Stimulated activated CD4-positive, alpha-beta T cell treated with anti-CD3 and anti-CD28 coated beads, Interleukin-12 subunit alpha, Interleukin-12 subunit beta, amount 100 ng/mL, for 4 hours (primary cell): ENCODE measurements at regions not wholly inside any gene's neighbourhood (a gene's known extent, or its start where the extent isn't known, plus 50 kb on each side); places are given as distances from the start of the nearest gene placed in this dataset.
"Not testable (repeated sequence)": the region's sequence is repeated elsewhere in the genome, so short reads cannot be mapped to it uniquely, and the experiment has no call there.

ENCODE experiments used
- DNase-seq: peaks from one replicate; pipeline ENCODE4 v3.0.0-alpha.2; 2020

DNA sequence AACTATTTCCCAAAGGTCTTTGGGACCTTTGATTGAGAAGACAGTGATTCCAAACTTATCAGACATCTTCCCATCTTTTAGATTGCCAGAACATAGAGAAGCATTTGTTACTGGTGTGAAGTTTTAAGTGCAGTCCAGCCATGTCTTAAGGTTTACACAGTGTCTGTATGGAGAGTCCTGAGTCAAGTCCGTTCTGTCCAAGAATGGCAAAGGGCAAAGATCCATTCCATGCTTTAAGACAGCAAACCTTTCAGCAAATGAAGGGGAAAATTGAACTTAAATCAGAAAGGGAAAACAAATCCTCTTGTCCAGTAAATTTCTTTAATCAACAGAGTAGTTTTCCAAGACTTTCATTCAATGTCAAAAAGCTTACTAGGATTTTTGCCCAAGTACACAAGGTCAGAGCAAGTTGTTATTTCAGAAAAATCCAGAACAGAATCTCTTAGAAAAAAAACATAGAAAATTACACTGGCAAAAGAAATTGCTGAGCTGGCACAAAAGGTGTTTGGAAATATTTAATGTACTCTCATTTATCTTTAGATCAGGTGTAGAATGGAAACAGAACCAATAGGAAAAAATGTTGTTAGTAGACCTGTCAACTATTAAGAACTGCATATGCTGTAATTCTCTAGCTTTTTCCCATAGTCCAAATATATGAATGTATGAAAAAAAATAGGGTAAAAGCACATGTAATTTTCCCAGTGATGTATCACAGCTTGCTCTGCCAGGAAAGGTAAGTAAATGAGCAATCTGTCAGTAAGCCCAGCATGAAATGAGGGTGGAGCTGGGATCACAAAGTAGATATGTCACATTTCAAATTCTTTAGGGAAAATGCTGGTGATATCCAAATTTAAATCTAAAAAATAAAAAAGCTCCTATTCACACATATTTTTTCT is 1099.9 kb downstream of the TUSC7 start:
- DNase-seq: no peak

DNA sequence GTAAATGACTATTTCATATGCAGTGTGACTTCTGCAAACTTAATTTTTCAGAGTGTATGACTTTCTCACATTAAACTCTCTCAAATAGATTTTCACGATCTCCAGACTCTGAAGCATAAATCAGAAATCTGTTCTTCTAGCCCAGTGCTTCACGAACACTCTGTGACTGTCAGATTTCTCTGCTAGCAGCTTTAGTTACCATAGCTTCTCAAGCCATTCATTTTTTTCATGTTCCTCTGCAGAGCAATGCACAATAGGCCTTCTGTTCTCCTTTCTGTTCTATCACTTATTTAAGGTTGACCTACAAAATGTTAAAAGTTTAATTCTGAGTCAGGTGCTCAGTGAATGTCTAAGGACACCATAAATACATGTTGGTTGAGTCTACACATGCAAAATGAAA is 1102.2 kb downstream of the TUSC7 start:
- DNase-seq: no peak

- no peak for DNase-seq
These were observed 1105.4 kb downstream of the TUSC7 start for GRCh38 chr3:117814975-117815374.

GRCh38 chr3:117817103-117817502 is 1107.5 kb downstream of the TUSC7 start:
- DNase-seq: no peak

DNA sequence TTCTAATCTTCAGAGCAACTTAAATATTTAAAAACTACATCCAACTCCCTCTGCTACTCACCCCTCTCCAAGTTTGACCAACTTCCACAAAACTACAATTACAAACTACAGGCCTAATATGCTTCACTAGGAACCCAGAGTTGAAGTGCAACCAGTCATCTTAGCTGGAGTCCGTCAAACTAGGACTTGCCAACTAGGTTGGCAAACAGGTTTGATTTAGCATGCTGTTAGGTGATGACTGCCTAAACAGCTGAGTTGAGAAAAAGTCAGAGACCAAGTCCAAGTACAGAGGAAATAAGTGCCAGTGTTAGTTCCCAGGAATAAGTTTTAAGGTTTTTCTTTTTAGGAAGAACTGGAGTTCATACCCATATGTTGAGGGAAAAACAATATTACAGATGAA is 1109.0 kb downstream of the TUSC7 start:
- no peak for DNase-seq

GRCh38 chr3:117820658-117821299 is 1111.2 kb downstream of the TUSC7 start:
- no peak for DNase-seq

DNA sequence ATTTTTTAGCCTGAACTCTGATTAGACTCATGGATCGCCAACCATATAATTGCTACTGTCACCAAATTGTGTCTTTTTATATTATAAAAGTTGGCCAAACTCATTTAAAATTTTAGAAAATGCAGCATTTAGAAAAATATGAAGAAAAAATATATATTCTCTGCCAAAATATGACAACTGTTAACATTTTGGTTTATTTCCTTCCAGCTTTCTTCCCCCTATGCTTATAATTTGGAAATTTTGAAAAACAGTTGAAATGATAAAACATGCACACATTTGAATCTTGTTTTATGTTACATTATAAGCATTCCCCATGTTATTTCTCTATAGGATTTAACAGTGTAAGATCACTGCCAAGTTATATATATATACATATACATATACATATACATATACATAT is 1112.8 kb downstream of the TUSC7 start:
- DNase-seq: no peak

- DNase-seq: no peak
These were observed 1126.7 kb downstream of the TUSC7 start for GRCh38 chr3:117836296-117836695.

DNA sequence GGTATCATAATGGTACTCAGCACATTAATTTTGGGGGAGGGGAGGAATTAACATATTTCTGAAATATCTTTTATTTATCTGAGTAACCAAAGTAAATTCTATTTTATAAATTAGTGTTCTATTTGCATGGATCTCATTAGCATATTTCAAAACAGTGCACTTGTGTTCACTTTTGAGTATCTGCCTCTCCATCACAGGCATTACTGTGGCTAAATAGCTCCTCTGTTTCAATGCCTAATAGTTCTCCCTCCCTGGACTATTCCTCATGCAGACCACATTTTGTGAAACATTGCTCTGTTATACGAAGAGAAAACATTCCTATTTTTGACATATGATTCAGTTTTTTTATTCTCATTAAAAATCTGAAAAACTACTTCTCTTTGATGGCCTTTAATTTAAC is 1127.8 kb downstream of the TUSC7 start:
- no peak for DNase-seq

- no peak for DNase-seq
These were observed 1132.5 kb downstream of the TUSC7 start for GRCh38 chr3:117842086-117842485.

DNA sequence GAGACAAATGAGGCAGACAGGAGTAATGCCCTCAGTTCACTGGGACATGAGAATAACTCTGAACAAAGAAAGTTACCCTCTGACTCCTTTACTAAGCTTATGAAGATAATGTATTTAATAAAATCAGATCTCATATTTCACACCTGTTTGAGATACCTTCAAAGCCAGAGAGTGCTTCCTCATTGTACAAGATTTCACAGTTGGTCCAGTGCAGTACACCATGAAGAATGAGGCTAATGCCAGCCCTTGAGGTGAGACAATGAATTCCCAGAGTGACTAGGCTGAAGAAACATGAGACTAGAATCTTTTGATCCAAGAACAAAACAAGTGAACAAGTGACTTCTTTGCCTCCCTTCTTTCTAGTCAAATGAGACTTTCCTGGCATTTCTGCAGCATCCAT is 1133.8 kb downstream of the TUSC7 start:
- no peak for DNase-seq

GRCh38 chr3:117844676-117845075 is 1135.1 kb downstream of the TUSC7 start:
- DNase-seq: no peak

- DNase-seq: no peak
These were observed 1136.7 kb downstream of the TUSC7 start for GRCh38 chr3:117846238-117846637.

- no peak for DNase-seq
These were observed 1139.0 kb downstream of the TUSC7 start for GRCh38 chr3:117848606-117849005.

GRCh38 chr3:117853923-117854668 is 1144.5 kb downstream of the TUSC7 start:
- DNase-seq: no peak

DNA sequence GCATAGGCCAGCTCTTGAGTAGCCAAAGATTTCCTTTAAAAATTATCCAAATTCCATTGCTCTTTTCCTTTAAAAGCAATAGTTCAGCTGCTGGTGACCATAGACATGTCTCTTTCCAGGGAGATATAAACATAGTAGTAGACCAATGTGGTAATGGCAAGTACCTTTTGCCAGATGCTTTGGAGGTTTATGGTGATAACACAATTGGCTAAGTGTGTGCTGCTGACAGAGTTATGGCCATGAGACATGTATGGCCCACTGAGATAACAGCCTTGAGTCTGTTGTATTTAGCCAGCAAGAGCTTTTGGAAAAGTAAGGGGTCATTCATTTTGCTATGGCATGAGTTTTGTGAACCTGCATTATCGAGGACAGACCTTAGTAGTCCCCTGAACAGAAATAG is 1146.8 kb downstream of the TUSC7 start:
- DNase-seq: no peak

DNA sequence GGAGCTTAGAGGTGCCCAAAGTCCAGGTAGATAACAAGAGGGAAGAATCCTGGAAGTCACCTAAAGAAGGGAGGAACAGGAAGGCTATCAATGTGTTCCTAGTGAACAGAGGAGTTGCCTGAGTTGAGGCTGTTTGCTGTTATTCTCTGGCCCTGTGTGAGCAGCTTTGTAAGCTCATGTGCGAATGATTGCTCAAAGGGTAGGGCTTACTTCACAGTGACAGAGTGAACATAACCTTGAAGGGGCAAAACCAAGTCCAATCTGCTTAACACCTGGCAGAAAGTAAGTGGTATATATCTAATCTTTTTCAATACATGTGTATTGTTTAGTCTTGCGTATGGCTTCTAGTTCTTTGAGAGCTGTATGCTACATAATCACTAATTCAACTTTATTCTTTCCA is 1153.6 kb downstream of the TUSC7 start:
- DNase-seq: no peak

DNA sequence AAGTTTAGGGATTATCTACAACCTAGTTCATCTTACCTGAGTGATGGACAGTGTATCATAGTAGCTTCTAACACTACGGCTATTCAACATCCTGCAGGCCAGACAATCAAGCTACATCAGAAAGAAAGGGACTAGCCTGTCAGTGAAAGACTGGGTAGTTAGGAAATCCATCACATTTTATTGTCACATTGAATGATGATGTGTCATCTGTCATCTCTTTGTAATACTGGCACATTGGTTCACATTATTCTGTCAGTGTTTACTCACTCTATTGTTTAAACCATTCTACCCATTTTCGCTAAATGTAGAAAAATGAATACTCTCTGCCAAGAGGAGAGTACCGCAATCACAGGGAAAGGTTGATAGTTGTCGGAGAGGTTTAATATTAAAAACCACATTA is 1155.8 kb downstream of the TUSC7 start:
- DNase-seq: no peak

DNA sequence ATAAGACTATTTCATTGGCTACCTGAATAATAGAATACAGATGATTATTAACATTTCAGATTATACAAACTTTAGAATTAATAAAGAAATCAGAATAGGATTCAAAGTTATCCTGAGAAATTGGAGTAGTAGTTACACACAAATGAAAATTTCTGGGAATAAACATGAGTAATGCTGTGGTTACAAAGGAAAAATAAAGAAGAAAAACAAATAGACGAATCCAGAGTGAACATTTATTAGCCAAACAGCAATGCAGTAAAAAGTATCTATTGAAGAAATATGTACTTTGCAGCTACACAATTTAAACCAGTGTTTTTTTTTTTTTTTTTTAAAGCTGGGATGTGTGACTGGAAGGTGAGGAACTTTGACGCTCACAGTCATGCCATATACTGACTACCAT is 1159.2 kb downstream of the TUSC7 start:
- DNase-seq: no peak

DNA sequence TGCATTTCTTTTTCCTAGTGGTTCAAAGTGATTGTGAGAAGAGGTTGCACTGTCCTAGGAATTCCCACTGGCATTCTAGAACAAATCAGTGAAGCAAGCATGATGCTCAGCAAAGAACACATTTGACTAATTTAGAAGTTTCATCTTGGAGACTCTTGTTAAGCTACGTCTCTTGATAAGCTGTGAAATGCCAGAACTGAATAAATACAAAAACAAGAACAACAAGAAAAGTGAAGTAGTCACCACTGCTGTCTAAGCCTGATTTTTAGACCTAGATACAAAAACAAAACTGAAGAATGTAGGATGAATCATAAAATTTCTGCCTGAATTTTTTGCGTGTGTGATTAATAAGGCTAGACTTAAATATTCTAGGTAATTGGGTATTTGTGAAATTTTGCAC is 1162.4 kb downstream of the TUSC7 start:
- DNase-seq: no peak

GRCh38 chr3:117872594-117873248 is 1161.9 kb downstream of the IGSF11 start:
- DNase-seq: not testable (repeated sequence)

- DNase-seq: no peak
These were observed 1161.4 kb downstream of the IGSF11 start for GRCh38 chr3:117873249-117873600.

- no peak for DNase-seq
These were observed 1160.5 kb downstream of the IGSF11 start for GRCh38 chr3:117874028-117874690.
